ENCODE measurements at regions not wholly inside any gene's neighbourhood (a gene's known extent, or its start where the extent isn't known, plus 50 kb on each side); places are given as distances from the start of the nearest gene placed in this dataset.

- TF ChIP-seq CTCF (IDR thresholded peaks at IDR 0.05; ENCODE audit: unreplicated experiment): no peak
- H3K4me3 Mint-ChIP-seq (ENCODE audit: low read depth): no peak overlapping the region
- no peak overlapping the region for H3K27ac Mint-ChIP-seq
- H3K36me3 Mint-ChIP-seq (ENCODE audit: insufficient read depth): no peaks in the 10 kb centered on the region
- no peak for DNase-seq (ENCODE audit: low spot score, unreplicated experiment)
- peaks cover 34% of the 10 kb centered on the region for H3K27me3 Mint-ChIP-seq
- no peaks in the 10 kb centered on the region for H3K4me1 Mint-ChIP-seq (ENCODE audit: low read depth)
- no peaks in the 10 kb centered on the region for H3K9me3 Mint-ChIP-seq (ENCODE audit: low read depth)
Observed at GRCh38 chr2:2692599-2693389, 361.7 kb upstream of the MYT1L start.

GRCh38 chr2:2691419-2691818 is 360.3 kb upstream of the MYT1L start:
- no peak overlapping the region for H3K27ac Mint-ChIP-seq
- H3K36me3 Mint-ChIP-seq (ENCODE audit: insufficient read depth): no peaks in the 10 kb centered on the region
- no peaks in the 10 kb centered on the region for H3K9me3 Mint-ChIP-seq (ENCODE audit: low read depth)
- no peak for TF ChIP-seq CTCF (IDR thresholded peaks at IDR 0.05; ENCODE audit: unreplicated experiment)
- H3K4me3 Mint-ChIP-seq (ENCODE audit: low read depth): no peak overlapping the region
- peaks cover 32% of the 10 kb centered on the region for H3K27me3 Mint-ChIP-seq
- no peak for DNase-seq (ENCODE audit: low spot score, unreplicated experiment)
- no peaks in the 10 kb centered on the region for H3K4me1 Mint-ChIP-seq (ENCODE audit: low read depth)

- TF ChIP-seq CTCF (IDR thresholded peaks at IDR 0.05; ENCODE audit: unreplicated experiment): no peak
- no peak overlapping the region for H3K4me3 Mint-ChIP-seq (ENCODE audit: low read depth)
- H3K27me3 Mint-ChIP-seq: peaks cover 33% of the 10 kb centered on the region
- no peak for DNase-seq (ENCODE audit: low spot score, unreplicated experiment)
- H3K27ac Mint-ChIP-seq: no peak overlapping the region
- H3K36me3 Mint-ChIP-seq (ENCODE audit: insufficient read depth): no peaks in the 10 kb centered on the region
- H3K9me3 Mint-ChIP-seq (ENCODE audit: low read depth): no peaks in the 10 kb centered on the region
- no peaks in the 10 kb centered on the region for H3K4me1 Mint-ChIP-seq (ENCODE audit: low read depth)
Observed at GRCh38 chr2:2690985-2691384, 359.9 kb upstream of the MYT1L start.

GRCh38 chr2:2689306-2689705 is 358.2 kb upstream of the MYT1L start:
- Mint-ChIP-seq H3K27me3 (peaks cover 20% of the 10 kb centered on the region), H3K9me3 (ENCODE audit: low read depth) (no peaks in the 10 kb centered on the region), H3K36me3 (ENCODE audit: insufficient read depth) (no peaks in the 10 kb centered on the region), H3K4me1 (ENCODE audit: low read depth) (no peaks in the 10 kb centered on the region), H3K4me3 (ENCODE audit: low read depth) (no peak overlapping the region), H3K27ac (no peak overlapping the region)
- no peak for TF ChIP-seq CTCF (IDR thresholded peaks at IDR 0.05; ENCODE audit: unreplicated experiment)
- DNase-seq (ENCODE audit: low spot score, unreplicated experiment): no peak

GRCh38 chr2:2688254-2688653 is 357.2 kb upstream of the MYT1L start:
- no peak overlapping the region for H3K27ac Mint-ChIP-seq
- peaks cover 2% of the 10 kb centered on the region for H3K4me1 Mint-ChIP-seq (ENCODE audit: low read depth)
- H3K27me3 Mint-ChIP-seq: peaks cover 15% of the 10 kb centered on the region
- no peak for TF ChIP-seq CTCF (IDR thresholded peaks at IDR 0.05; ENCODE audit: unreplicated experiment)
- no peak overlapping the region for H3K4me3 Mint-ChIP-seq (ENCODE audit: low read depth)
- no peaks in the 10 kb centered on the region for H3K36me3 Mint-ChIP-seq (ENCODE audit: insufficient read depth)
- H3K9me3 Mint-ChIP-seq (ENCODE audit: low read depth): no peaks in the 10 kb centered on the region
- DNase-seq (ENCODE audit: low spot score, unreplicated experiment): no peak

Measured in progenitor cell of endocrine pancreas (in vitro differentiated cells).